ENCODE measurements at regions not wholly inside any gene's neighbourhood (a gene's known extent, or its start where the extent isn't known, plus 50 kb on each side); places are given as distances from the start of the nearest gene placed in this dataset.

DNA sequence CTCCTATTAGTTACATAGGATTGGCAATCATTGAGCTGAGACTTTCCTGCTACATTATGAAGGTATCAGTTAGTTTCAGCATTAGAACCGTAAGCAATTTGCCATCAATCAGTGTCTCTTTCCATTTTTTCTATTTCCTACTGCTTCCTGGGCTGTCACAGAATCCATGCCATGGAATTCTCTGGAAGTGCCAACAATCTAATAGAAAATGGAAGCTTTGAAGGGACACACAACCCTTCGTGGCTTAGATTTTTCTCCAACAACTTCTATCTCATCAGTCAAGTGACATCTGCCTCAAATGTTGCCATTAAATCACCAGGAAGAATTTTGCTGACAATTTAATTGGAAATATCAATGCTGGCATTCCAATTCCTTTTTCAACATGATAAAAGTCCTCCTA is 183.5 kb upstream of the PARD3B start:
- no peaks in the 10 kb centered on the region for H3K36me3 ChIP-seq (ENCODE audit: control insufficient read depth in 2 of 2, extremely low read depth in 1 of 2, insufficient read depth in 2 of 2, low read length in 2 of 2)
- H3K4me2 ChIP-seq (ENCODE audit: control insufficient read depth, extremely low read depth, insufficient read depth, low read depth, low read length): no peak overlapping the region
- H3K27ac ChIP-seq (ENCODE audit: control insufficient read depth, insufficient read depth, low read length): no peak overlapping the region
- no peaks in the 10 kb centered on the region for H3K27me3 ChIP-seq (ENCODE audit: control insufficient read depth, extremely low read depth, insufficient read depth, low read length)
- no peaks in the 10 kb centered on the region for H4K20me1 ChIP-seq (ENCODE audit: control insufficient read depth, extremely low read depth, insufficient read depth, low read length)
- H3K9ac ChIP-seq (ENCODE audit: control insufficient read depth, extremely low read depth, insufficient read depth, low read length): no peak overlapping the region
- H3K4me3 ChIP-seq (ENCODE audit: control insufficient read depth in 2 of 3, extremely low read depth in 1 of 3, insufficient read depth in 2 of 3, low read depth in 1 of 3, low read length in 3 of 3): no peak overlapping the region
- H3K4me1 ChIP-seq (ENCODE audit: control insufficient read depth, extremely low read depth, insufficient read depth, low read length): no peaks in the 10 kb centered on the region
- no peak overlapping the region for H2AFZ ChIP-seq (ENCODE audit: control insufficient read depth, low read length)
- no peak for FAIRE-seq
- dilution Hi-C loops (cut with MboI; ENCODE audit: extremely low pct_ligation_motif_present, low sequenced_read_pairs): no loop called here
- DNase-seq (ENCODE audit: low read depth, low spot score): no peak
- TF ChIP-seq, protein P1, sequence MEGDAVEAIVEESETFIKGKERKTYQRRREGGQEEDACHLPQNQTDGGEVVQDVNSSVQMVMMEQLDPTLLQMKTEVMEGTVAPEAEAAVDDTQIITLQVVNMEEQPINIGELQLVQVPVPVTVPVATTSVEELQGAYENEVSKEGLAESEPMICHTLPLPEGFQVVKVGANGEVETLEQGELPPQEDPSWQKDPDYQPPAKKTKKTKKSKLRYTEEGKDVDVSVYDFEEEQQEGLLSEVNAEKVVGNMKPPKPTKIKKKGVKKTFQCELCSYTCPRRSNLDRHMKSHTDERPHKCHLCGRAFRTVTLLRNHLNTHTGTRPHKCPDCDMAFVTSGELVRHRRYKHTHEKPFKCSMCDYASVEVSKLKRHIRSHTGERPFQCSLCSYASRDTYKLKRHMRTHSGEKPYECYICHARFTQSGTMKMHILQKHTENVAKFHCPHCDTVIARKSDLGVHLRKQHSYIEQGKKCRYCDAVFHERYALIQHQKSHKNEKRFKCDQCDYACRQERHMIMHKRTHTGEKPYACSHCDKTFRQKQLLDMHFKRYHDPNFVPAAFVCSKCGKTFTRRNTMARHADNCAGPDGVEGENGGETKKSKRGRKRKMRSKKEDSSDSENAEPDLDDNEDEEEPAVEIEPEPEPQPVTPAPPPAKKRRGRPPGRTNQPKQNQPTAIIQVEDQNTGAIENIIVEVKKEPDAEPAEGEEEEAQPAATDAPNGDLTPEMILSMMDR (optimal IDR thresholded peaks at IDR 0.05 in 1 of 3, IDR thresholded peaks at IDR 0.05 in 1 of 3, conservative IDR thresholded peaks at IDR 0.05 in 1 of 3; ENCODE audit: extremely low read depth in 1 of 3, insufficient read depth in 2 of 3, low read length in 3 of 3): no peak
- TF ChIP-seq EZH2 (IDR thresholded peaks at IDR 0.05; ENCODE audit: low read length): no peak
- no peaks in the 10 kb centered on the region for H3K9me1 ChIP-seq (ENCODE audit: control insufficient read depth, extremely low read depth, insufficient read depth, low read length)
- H3K79me2 ChIP-seq (ENCODE audit: control insufficient read depth, insufficient read depth, low read length): no peaks in the 10 kb centered on the region
- no peaks in the 10 kb centered on the region for H3K9me3 ChIP-seq (ENCODE audit: control insufficient read depth, low read depth, low read length)

DNA sequence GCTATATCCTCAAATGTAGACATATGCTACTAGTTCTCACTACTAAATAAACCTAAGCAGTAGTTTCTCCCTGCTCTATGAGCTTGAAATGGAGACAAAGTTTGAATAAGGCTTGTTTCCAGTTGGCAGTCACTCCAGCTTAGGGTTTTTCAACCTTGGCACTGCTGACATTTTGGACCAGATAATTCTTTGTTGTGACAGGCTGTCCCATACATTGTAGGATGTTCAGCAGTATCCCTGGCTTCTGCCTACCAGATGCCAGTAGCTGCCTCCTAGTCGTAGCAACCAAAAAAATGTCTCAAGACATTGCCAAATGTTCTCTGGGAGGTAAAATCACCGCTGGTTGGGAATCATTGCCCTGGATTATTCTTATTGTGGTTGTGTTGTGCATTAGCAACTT is 182.7 kb upstream of the PARD3B start:
- no peak overlapping the region for H2AFZ ChIP-seq (ENCODE audit: control insufficient read depth, low read length)
- no peaks in the 10 kb centered on the region for H3K36me3 ChIP-seq (ENCODE audit: control insufficient read depth in 2 of 2, extremely low read depth in 1 of 2, insufficient read depth in 2 of 2, low read length in 2 of 2)
- H3K4me1 ChIP-seq (ENCODE audit: control insufficient read depth, extremely low read depth, insufficient read depth, low read length): no peaks in the 10 kb centered on the region
- TF ChIP-seq EZH2 (IDR thresholded peaks at IDR 0.05; ENCODE audit: low read length): no peak
- TF ChIP-seq, protein P1 (optimal IDR thresholded peaks at IDR 0.05 in 1 of 3, IDR thresholded peaks at IDR 0.05 in 1 of 3, conservative IDR thresholded peaks at IDR 0.05 in 1 of 3; ENCODE audit: extremely low read depth in 1 of 3, insufficient read depth in 2 of 3, low read length in 3 of 3): no peak
- no peaks in the 10 kb centered on the region for H4K20me1 ChIP-seq (ENCODE audit: control insufficient read depth, extremely low read depth, insufficient read depth, low read length)
- dilution Hi-C loops (cut with MboI; ENCODE audit: extremely low pct_ligation_motif_present, low sequenced_read_pairs): no loop called here
- no peaks in the 10 kb centered on the region for H3K9me3 ChIP-seq (ENCODE audit: control insufficient read depth, low read depth, low read length)
- no peak overlapping the region for H3K27ac ChIP-seq (ENCODE audit: control insufficient read depth, insufficient read depth, low read length)
- no peak overlapping the region for H3K4me3 ChIP-seq (ENCODE audit: control insufficient read depth in 2 of 3, extremely low read depth in 1 of 3, insufficient read depth in 2 of 3, low read depth in 1 of 3, low read length in 3 of 3)
- no peak overlapping the region for H3K9ac ChIP-seq (ENCODE audit: control insufficient read depth, extremely low read depth, insufficient read depth, low read length)
- FAIRE-seq: no peak
- no peak for DNase-seq (ENCODE audit: low read depth, low spot score)
- H3K9me1 ChIP-seq (ENCODE audit: control insufficient read depth, extremely low read depth, insufficient read depth, low read length): no peaks in the 10 kb centered on the region
- no peaks in the 10 kb centered on the region for H3K27me3 ChIP-seq (ENCODE audit: control insufficient read depth, extremely low read depth, insufficient read depth, low read length)
- no peak overlapping the region for H3K4me2 ChIP-seq (ENCODE audit: control insufficient read depth, extremely low read depth, insufficient read depth, low read depth, low read length)
- H3K79me2 ChIP-seq (ENCODE audit: control insufficient read depth, insufficient read depth, low read length): no peaks in the 10 kb centered on the region

Data from keratinocyte (primary cell).